GM04504 (cell line): ENCODE measurements at regions not wholly inside any gene's neighbourhood (a gene's known extent, or its start where the extent isn't known, plus 50 kb on each side); places are given as distances from the start of the nearest gene placed in this dataset.
"Not testable (repeated sequence)": the region's sequence is repeated elsewhere in the genome, so short reads cannot be mapped to it uniquely, and the experiment has no call there.

Source experiments
- DNase-seq: peaks from one replicate; pipeline ENCODE4 v3.0.0-alpha.2; 2012; ENCODE audit warnings: low read depth

GRCh38 chr5:118378959-118379358 lies 609.4 kb downstream of the DTWD2 start:
- DNase-seq = no peak

GRCh38 chr5:118377420-118377819 lies 610.9 kb downstream of the DTWD2 start:
- DNase-seq = no peak

- no peak for DNase-seq
These were observed 616.1 kb downstream of the DTWD2 start for GRCh38 chr5:118371973-118372831.

GRCh38 chr5:118366429-118366828 lies 621.9 kb downstream of the DTWD2 start:
- no peak for DNase-seq

- DNase-seq = no peak
These were observed 622.6 kb downstream of the DTWD2 start for GRCh38 chr5:118365718-118366117.

GRCh38 chr5:118354797-118355196 lies 633.5 kb downstream of the DTWD2 start:
- DNase-seq = no peak

GRCh38 chr5:118353970-118354369 lies 634.4 kb downstream of the DTWD2 start:
- no peak for DNase-seq

- DNase-seq = no peak
These were observed 651.9 kb downstream of the DTWD2 start for GRCh38 chr5:118336468-118336867.

- DNase-seq = no peak
These were observed 661.0 kb downstream of the DTWD2 start for GRCh38 chr5:118327389-118327788.

- DNase-seq = no peak
These were observed 661.8 kb downstream of the DTWD2 start for GRCh38 chr5:118326481-118327045.

GRCh38 chr5:118325931-118326330 lies 662.4 kb downstream of the DTWD2 start:
- DNase-seq = no peak

- DNase-seq = not testable (repeated sequence)
These were observed 664.6 kb downstream of the DTWD2 start for GRCh38 chr5:118323723-118324122.

- no peak for DNase-seq
These were observed 667.3 kb downstream of the DTWD2 start for GRCh38 chr5:118321081-118321480.

GRCh38 chr5:118320121-118320520 lies 668.2 kb downstream of the DTWD2 start:
- no peak for DNase-seq

- no peak for DNase-seq
These were observed 673.4 kb downstream of the DTWD2 start for GRCh38 chr5:118314931-118315330.

GRCh38 chr5:118311103-118311819 lies 677.1 kb downstream of the DTWD2 start:
- no peak for DNase-seq

- no peak for DNase-seq
These were observed 677.9 kb downstream of the DTWD2 start for GRCh38 chr5:118310401-118310800.

- DNase-seq = no peak
These were observed 685.1 kb downstream of the DTWD2 start for GRCh38 chr5:118303296-118303695.

- no peak for DNase-seq
These were observed 685.6 kb downstream of the DTWD2 start for GRCh38 chr5:118302786-118303185.

- DNase-seq = no peak
These were observed 686.7 kb downstream of the DTWD2 start for GRCh38 chr5:118301696-118302095.

- DNase-seq = no peak
These were observed 693.3 kb downstream of the DTWD2 start for GRCh38 chr5:118295045-118295444.

GRCh38 chr5:118293378-118293777 lies 695.0 kb downstream of the DTWD2 start:
- no peak for DNase-seq

GRCh38 chr5:118290204-118290603 lies 698.1 kb downstream of the DTWD2 start:
- DNase-seq = no peak
